Suprapubic skin (tissue), 4 donors: ENCODE measurements at regions not wholly inside any gene's neighbourhood (a gene's known extent, or its start where the extent isn't known, plus 50 kb on each side); places are given as distances from the start of the nearest gene placed in this dataset.

Source experiments
- DNase-seq, 2 donors: peaks; one replicate each; pipeline ENCODE4 v3.0.0-alpha.2; 2019; ENCODE audit warnings: low spot score in 2 of 2
- H3K27ac ChIP-seq: fragments of 200-600 bp; sonication (generic); one replicate; pipeline ENCODE4 v1.5.1; 2019
- H3K27me3 ChIP-seq: fragments of 200-600 bp; sonication (generic); one replicate; pipeline ENCODE4 v1.5.1; 2019
- H3K36me3 ChIP-seq: fragments of 200-600 bp; sonication (generic); one replicate; pipeline ENCODE4 v1.5.1; 2019
- H3K4me1 ChIP-seq: fragments of 200-600 bp; sonication (generic); one replicate; pipeline ENCODE4 v1.5.1; 2019
- H3K4me3 ChIP-seq: fragments of 200-600 bp; sonication (generic); one replicate; pipeline ENCODE4 v1.5.1; 2019; ENCODE audit warnings: mild to moderate bottlenecking
- H3K9me3 ChIP-seq: fragments of 200-600 bp; sonication (generic); one replicate; pipeline ENCODE4 v1.5.1; 2019
- CTCF ChIP-seq, 2 donors: fragments of 200-600 bp in 1 of 2; fragments of 450-650 bp in 1 of 2; sonication (generic) in 1 of 2; IDR thresholded peaks; one replicate each; pipeline ENCODE4 v1.5.1; 2016 to 2019; ENCODE audit warnings: antibody characterized with exemption in 2 of 2, mild to moderate bottlenecking in 1 of 2, moderate library complexity in 1 of 2
- EP300 ChIP-seq: sonication (generic); formaldehyde crosslinking; IDR thresholded peaks from one replicate; pipeline ENCODE4 v1.6.1; 2017; ENCODE audit warnings: antibody characterized with exemption
- POLR2A ChIP-seq, 2 donors: fragments of 450-650 bp; IDR thresholded peaks; one replicate each; pipeline ENCODE4 v1.6.1; 2017; ENCODE audit warnings: antibody characterized with exemption in 2 of 2, mild to moderate bottlenecking in 2 of 2, moderate library complexity in 2 of 2
- POLR2AphosphoS5 ChIP-seq, 3 donors: sonication (generic); formaldehyde crosslinking; IDR thresholded peaks; one replicate each; pipeline ENCODE4 v1.6.1; 2017; ENCODE audit warnings: antibody characterized with exemption in 3 of 3
- WGBS: methylation state at CpG from one replicate; pipeline ENCODE4 v1.1.5; 2018; 5-methylcytosine and 5-hydroxymethylcytosine counted together

GRCh38 chr16:27689711-27690110 lies 139.8 kb downstream of the KATNIP start:
- Histone ChIP-seq H3K27me3 (no peaks in the 10 kb centered on the region), H3K4me1 (no peaks in the 10 kb centered on the region), H3K9me3 (no peaks in the 10 kb centered on the region), H3K27ac (no peak overlapping the region), H3K36me3 (no peaks in the 10 kb centered on the region), H3K4me3 (no peak overlapping the region)
- 94% methylated on average over 5 of the region's 5 CpGs for WGBS
- TF ChIP-seq CTCF (IDR thresholded peaks at IDR 0.05): no peak
- TF ChIP-seq EP300: no peak
- no peak for TF ChIP-seq POLR2AphosphoS5 (IDR thresholded peaks at IDR 0.05)
- TF ChIP-seq POLR2A (IDR thresholded peaks at IDR 0.05): no peak
- DNase-seq: no peak

DNA sequence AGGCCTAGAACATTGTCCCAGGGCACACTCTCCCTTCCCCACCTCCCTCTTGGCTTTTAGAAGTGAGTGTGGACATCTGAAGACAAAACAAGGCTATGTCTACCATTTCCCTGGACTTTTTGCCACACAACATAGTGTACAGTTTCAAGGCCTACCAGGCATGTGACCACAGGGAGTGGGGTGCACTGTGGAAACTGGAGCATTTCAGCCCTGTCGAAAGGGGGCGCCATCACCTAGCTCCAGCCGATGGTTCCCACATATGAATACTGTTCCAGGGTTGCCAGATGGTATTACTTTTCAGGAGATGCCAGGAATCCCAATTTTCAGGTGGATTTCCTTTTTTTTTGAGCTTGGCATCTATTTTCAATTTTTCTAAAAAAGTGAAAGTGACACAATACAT lies 140.7 kb downstream of the KATNIP start:
- Histone ChIP-seq H3K9me3 (no peaks in the 10 kb centered on the region), H3K27ac (no peak overlapping the region), H3K27me3 (no peaks in the 10 kb centered on the region), H3K36me3 (no peaks in the 10 kb centered on the region), H3K4me3 (no peak overlapping the region), H3K4me1 (no peaks in the 10 kb centered on the region)
- 31% methylated on average over 3 of the region's 3 CpGs for WGBS
- TF ChIP-seq EP300 (no peak), CTCF (IDR thresholded peaks at IDR 0.05) (peak in 1 of 2 donors; percentile 51)
- no peak for DNase-seq

- Histone ChIP-seq H3K4me1 (no peaks in the 10 kb centered on the region), H3K9me3 (no peaks in the 10 kb centered on the region), H3K27me3 (no peaks in the 10 kb centered on the region), H3K4me3 (no peak overlapping the region), H3K36me3 (no peaks in the 10 kb centered on the region), H3K27ac (no peak overlapping the region)
- 88% methylated on average over 4 of the region's 4 CpGs for WGBS
- DNase-seq: no peak
- TF ChIP-seq EP300 (no peak), CTCF (IDR thresholded peaks at IDR 0.05) (no peak), POLR2AphosphoS5 (IDR thresholded peaks at IDR 0.05) (no peak), POLR2A (IDR thresholded peaks at IDR 0.05) (no peak)
Measured at GRCh38 chr16:27691721-27692120, 141.8 kb downstream of the KATNIP start.

DNA sequence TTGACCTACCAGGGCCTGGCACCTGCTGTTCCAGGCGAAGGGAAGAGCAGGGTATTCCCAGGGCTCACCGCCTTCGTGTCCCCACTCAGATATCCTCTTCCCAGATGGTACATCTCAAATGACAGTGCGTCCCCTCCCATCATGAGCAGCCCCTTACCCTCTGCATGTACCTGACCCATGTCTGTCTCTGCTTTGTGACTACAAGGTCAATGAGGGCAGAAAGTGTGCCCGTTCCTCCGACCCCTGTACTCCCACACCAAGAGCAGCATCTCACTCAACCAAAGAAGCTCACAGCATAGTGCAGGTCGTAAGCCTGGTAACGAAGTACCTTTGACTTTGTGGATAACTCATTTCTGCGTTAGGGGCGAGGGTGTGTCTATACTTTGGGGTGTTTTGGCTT lies 142.6 kb downstream of the KATNIP start:
- Histone ChIP-seq H3K9me3 (no peaks in the 10 kb centered on the region), H3K27ac (no peak overlapping the region), H3K4me1 (no peaks in the 10 kb centered on the region), H3K4me3 (no peak overlapping the region), H3K36me3 (no peaks in the 10 kb centered on the region), H3K27me3 (no peaks in the 10 kb centered on the region)
- DNase-seq: no peak
- TF ChIP-seq POLR2AphosphoS5 (IDR thresholded peaks at IDR 0.05): no peak
- no peak for TF ChIP-seq EP300
- TF ChIP-seq CTCF (IDR thresholded peaks at IDR 0.05): no peak
- no peak for TF ChIP-seq POLR2A (IDR thresholded peaks at IDR 0.05)
- 93% methylated on average over 10 of the region's 10 CpGs for WGBS

- Histone ChIP-seq H3K9me3 (no peaks in the 10 kb centered on the region), H3K36me3 (peaks cover 16% of the 10 kb centered on the region), H3K4me3 (no peak overlapping the region), H3K4me1 (no peaks in the 10 kb centered on the region), H3K27ac (no peak overlapping the region), H3K27me3 (no peaks in the 10 kb centered on the region)
- WGBS: 95% methylated on average over 7 of the region's 7 CpGs
- TF ChIP-seq POLR2A (IDR thresholded peaks at IDR 0.05) (no peak), EP300 (no peak), POLR2AphosphoS5 (IDR thresholded peaks at IDR 0.05) (no peak), CTCF (IDR thresholded peaks at IDR 0.05) (no peak)
- no peak for DNase-seq
Measured at GRCh38 chr16:27695161-27695560, 145.2 kb downstream of the KATNIP start.
